Gastroesophageal sphincter (tissue), 4 donors: ENCODE measurements at regions not wholly inside any gene's neighbourhood (a gene's known extent, or its start where the extent isn't known, plus 50 kb on each side); places are given as distances from the start of the nearest gene placed in this dataset.
A peak's percentile ranks its signal among the peaks of the same experiment; 100 is the strongest.

Experiments
- ATAC-seq: fragments of 150-250 bp; one replicate; pipeline ENCODE4 v1.9.1; 2016; ENCODE audit warnings: mild to moderate bottlenecking, moderate library complexity
- H3K27ac ChIP-seq, 4 donors: fragments of 200-600 bp; sonication (generic) in 3 of 4; 1 replicate in 3 of 4; 2 replicates in 1 of 4; pipeline ENCODE4 v1.5.1; 2016 to 2019
- H3K27me3 ChIP-seq: fragments of 200-600 bp; sonication (generic); one replicate; pipeline ENCODE4 v1.5.1; 2019
- H3K36me3 ChIP-seq, 2 donors: fragments of 200-600 bp; sonication (generic); one replicate each; pipeline ENCODE4 v1.5.1; 2019; ENCODE audit warnings: control low read depth in 1 of 2
- H3K4me1 ChIP-seq, 3 donors: fragments of 200-600 bp; sonication (generic); 1 replicate in 2 of 3; 2 replicates in 1 of 3; pipeline ENCODE4 v1.5.1; 2016 to 2019; ENCODE audit warnings: control low read depth in 2 of 3
- H3K4me3 ChIP-seq, 2 donors: fragments of 200-600 bp; sonication (generic); one replicate each; pipeline ENCODE4 v1.5.1; 2019; ENCODE audit warnings: mild to moderate bottlenecking in 1 of 2, moderate library complexity in 1 of 2
- H3K9me3 ChIP-seq, 3 donors: fragments of 200-600 bp; sonication (generic); one replicate each; pipeline ENCODE4 v1.5.1; 2017 to 2019; ENCODE audit warnings: control low read depth in 2 of 3
- POLR2AphosphoS5 ChIP-seq: sonication (generic); formaldehyde crosslinking; IDR thresholded peaks from one replicate; pipeline ENCODE4 v1.6.1; 2017; ENCODE audit warnings: antibody characterized with exemption
- WGBS, 2 donors: methylation state at CpG; one replicate each; pipeline ENCODE4 v1.1.5; 2018; ENCODE audit warnings: low coverage in 1 of 2; 5-methylcytosine and 5-hydroxymethylcytosine counted together
- small RNA-seq, 4 donors: library from RNA; depleted of rRNA; stranded (forward); fragments of <200 nt; gene quantifications; one replicate each; pipeline ENCODE3, GENCODE V24; 2016

DNA sequence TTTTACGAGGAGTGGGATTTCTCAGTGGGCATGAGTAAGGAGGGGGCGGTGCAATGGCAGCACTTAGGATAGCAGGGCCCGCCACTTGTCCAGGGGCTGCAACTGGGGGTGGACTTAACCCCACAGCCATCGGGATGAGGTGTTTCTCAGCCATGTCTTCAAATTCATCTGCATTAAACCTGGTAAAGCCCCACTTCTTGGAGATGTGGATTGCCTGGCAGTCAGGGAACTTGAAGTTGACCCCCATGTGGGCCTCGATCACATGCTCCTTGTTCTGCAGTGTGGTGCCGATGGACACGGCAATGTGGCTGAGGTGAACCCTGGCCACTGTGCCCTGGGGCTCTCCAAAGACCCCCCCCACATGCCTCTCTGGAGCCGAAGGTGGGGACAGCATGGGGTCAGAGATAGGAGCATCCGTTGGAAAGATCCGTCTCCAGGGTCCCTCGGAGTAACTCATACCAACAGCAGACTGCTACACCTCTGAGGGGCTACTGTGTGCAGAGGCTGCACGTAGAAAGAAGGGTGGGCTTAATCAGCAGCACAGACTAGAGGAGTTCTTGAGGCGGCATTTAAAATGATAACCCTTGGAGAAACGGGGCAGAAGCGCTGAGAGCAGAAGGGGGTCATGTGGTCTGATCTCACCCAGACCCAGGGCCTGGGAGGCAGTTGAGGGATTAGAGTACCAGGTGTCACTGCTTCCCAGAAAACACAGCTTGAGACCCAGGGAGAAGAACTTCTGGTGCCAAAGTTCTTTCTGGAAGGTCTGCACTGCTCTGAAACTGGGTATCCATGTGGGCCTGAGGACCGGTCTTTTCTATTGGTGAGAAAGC is 141.4 kb downstream of the MTX3 start:
- no peaks in the 10 kb centered on the region for H3K9me3 ChIP-seq
- ATAC-seq, result no peak
- H3K27me3 ChIP-seq, result no peaks in the 10 kb centered on the region
- TF ChIP-seq POLR2AphosphoS5, result no peak
- H3K27ac ChIP-seq, result peak overlapping the region in 1 of 4 donors; percentile 50
- H3K4me3 ChIP-seq, result no peak overlapping the region
- H3K4me1 ChIP-seq, result peaks cover 0 to 12% (median 5%) of the 10 kb centered on the region in 3 donors
- 86 to 96% methylated on average over 6 to 7 of the region's 16 CpGs for WGBS, 2 donors
- no peaks in the 10 kb centered on the region for H3K36me3 ChIP-seq

Small RNA genes in the stretch of these regions (small RNA-seq; reads per million reads assigned to genes)
- 0 reads per million in 4 donors for gene AC008496.1
